NCI-H128 (cell line): ENCODE measurements at regions not wholly inside any gene's neighbourhood (a gene's known extent, or its start where the extent isn't known, plus 50 kb on each side); places are given as distances from the start of the nearest gene placed in this dataset.

Experiments
- DNase-seq: peaks from one replicate; lab custom pipeline; 2025; ENCODE audit not compliant: unreplicated experiment; lab: John Stamatoyannopoulos, UW

DNA sequence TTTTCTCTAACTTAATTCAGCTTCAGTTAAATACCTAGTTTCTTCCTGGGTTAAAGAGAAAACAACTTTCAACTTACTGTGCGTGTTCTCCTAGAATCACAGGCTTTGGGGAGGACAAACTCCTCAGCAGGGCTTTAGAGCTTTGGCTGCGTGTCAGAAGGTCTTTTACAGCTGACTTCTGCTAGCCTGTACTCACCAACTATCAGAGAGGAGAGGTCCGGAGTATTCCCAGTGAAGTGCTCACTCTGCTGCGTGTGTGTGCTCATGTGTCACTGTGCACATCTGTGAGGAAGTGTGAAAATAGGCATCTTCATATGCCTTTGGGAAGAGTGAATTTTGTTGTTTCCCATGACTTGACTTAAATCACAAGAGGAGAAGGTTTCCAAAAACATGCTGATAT lies 423.2 kb upstream of the SGCD start:
- no peak for DNase-seq

DNA sequence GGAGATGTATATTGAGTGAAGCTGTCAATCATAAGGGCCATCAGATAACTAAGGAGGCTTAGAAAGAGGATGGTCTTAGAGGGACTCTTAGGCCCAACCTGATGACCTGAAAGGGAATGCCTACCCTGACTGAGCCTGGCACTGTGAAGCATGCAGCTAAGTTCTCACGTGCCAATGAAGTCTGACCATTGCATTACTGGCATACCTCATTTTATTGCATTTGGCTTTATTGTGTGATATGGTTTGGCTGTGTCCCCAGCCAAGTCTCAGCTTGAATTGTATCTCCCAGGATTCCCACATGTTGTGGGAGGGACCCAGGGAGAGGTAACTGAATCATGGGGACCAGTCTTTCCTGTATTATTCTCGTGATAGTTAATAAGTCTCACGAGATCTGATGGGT lies 421.6 kb upstream of the SGCD start:
- DNase-seq, result no peak

DNA sequence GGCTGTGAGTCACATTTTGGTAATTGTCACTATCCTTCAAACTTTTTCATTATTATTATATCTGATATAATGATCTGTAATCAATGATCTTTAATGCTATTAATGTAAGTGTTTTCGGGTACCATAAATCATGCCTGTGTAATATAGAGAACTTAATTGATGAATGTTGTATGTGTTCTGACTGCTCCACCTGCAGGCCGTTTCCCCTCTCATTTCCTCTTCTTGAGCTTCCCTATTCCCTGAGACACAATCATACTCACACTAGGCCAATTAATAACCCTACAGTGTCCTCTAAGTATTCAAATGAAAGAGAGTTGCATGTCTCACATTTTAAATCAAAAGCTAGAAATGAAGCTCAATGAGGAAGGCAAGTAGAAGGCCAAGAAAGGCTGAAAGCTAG lies 420.9 kb upstream of the SGCD start:
- no peak for DNase-seq

DNA sequence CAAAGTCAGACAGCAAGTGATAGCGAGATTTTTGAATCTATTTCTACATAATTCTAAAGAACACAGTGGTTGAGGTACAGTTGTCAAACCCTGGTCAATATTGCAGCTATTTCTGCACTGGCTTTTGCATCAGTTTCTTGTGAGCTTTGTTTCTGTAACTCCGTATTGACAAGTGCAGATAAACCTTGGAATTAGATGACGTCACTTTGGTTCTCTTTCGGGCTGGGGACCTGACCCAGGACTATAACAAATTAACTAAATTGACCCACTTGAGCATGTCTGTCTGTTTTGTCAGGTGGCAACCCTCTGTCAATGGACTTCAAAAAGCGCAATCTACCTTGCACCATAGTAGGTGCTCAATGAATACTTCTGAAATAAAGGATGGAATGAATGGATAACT lies 418.4 kb upstream of the SGCD start:
- DNase-seq, result no peak

DNA sequence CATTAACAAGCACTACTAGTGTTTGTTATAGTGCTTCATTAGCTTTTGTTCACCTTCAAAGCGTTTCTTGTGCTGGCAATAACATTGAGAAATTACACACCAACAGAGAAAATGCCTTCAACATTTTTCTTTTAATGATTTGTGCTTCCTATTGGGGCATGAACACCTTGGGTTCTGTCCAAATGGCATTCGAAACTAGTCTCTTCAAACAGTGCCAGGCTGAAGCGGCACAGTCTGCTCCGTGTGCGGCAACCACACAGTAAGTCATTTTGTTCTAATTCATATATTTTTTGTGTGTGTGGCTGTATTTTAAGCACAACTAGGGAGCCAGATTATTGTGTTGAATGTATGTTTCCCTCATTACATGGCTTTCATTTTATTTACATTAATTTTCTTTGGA lies 414.7 kb upstream of the SGCD start:
- DNase-seq, result no peak

DNA sequence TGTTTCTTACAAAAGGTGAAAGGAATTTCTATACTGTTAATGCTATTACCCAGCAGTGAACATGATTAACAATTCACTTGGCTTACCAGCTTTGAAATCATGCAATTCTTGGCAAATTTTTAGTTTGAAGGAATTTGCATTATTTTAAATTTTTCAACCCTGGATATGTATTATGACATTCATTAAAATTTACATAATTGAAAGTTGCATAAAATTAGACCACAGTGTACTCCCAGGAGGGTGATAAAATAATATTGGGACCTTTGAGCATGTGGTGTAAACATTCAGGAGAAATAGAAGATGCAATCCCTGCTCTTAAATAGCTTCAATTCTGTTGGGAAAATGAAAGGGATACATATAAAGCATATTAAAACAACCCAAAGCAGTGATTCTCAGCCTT lies 412.2 kb upstream of the SGCD start:
- DNase-seq, result no peak

DNA sequence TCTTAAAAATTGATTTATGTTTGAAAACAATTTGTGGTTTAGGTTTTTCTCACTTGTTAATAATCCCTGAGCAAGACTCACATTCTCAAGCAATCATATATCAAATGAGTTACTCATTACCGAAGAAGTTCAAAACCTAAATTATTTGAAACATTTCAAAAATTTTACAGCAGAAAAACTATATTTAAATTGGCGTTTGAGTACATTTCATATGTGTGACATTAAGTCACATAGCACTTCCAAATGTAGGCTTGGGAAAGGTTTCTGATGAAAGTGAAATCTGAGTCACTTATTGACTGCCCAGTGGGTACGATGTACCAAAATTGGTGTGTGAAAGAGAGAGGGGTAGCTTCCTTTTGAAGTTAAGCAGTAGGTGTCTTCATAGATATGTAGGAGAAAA lies 411.4 kb upstream of the SGCD start:
- no peak for DNase-seq

DNA sequence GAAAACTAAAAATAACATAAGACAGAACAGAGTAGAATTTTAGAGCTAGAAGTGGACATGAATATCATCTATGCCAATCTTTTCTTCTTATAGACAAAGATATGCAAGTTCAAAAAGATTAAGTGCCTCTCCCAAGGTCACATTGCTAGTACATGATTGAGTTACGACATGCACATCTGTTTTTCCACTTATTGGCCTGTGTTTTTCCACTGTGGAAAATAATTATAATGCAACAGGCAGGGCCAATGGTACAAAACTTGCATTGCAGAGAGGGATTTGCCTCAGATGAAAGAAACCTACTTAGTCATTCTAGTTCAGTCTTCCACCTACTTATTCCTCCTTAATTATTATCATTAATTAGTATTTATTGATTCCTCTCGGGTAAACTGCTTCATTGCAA lies 407.8 kb upstream of the SGCD start:
- no peak for DNase-seq

DNA sequence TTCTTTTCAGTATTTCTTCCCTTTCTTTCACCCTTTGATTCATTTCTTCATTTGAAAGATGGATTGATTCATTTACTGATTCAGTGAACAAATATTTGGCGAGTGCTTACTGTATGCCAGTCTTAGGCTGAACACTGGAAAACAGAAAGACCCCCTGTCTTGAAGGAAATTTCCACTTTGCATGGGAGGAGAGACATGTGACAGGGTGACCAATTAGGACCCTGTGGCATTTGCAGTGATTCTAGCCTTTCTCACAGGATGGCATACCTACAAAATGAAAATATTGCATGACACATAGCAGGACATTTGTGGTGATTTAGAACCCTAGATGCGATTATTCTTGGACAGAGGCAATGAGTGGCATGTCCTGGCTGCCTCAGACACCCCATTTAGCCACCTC lies 407.2 kb upstream of the SGCD start:
- no peak for DNase-seq

DNA sequence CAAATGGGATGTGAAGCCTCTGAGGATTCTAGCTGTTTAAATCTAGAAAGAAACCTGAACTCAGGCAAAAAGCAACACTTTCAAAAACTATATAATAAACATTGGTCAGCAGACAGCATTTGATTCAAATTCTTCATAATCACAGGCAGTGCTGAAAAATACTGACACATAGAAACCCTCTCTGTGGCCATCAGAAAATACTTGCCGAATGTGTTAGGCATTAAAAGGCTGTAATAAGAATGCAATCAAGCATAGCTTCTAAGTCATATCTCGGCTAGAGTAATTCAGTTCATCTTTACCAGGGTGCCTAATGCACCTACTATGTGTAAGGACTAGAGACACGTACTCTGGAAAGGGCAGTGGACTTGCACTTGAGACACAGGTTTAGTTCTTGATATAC lies 405.3 kb upstream of the SGCD start:
- no peak for DNase-seq

DNA sequence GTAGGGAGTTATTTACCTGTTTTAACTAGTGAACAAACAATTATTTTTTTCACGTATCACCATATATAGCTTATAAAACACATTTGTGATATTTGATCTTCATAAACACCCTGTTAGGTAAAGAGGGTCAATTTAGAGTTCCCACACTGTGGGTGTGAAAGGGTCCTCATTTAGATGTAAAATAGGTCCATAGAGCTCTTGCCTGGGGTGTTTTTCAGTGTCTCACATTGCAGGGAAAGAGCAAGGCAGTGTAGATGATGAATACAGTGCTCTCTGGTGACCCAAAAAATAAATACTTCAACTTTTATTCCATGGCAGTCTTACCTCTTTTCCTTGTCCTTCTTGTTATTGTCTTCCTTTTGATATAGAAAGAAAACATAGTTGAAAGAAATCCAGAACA lies 403.2 kb upstream of the SGCD start:
- no peak for DNase-seq

DNA sequence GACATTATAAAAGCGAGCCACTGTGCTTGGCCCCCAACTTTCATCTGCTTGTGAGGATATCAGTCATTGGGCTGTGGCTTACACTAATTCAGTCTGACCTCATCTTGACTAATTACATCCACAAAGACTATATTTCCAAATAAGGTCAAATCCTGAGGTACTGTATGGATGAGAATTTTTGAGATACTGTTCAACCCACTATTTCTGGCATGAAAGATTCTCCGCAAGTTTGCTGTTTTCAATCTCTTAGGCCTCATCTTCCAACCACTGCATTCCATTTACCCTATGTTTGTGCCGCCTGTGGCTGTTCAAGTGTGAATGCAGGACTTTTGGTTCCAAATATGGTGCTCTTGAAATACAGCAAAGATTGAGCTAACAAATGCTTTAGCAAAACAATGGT lies 400.9 kb upstream of the SGCD start:
- no peak for DNase-seq

DNA sequence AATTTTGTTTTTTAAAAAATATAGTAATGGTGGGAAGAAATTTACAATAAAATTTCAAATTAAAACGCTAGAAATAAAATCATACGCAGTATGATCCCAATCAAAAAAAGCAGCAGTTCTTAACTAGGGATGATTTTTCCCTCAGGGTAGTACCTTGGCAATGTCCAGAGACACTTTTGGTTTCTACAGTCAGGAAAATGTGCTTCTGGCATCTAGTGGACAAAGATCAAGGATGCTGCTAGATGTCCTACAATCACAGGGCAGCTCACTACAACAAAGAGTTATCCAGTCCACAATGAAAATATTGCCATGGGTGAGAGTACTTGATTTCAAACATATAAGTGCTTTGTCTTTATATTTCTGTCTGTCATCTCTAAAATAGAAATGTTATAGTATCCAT lies 400.2 kb upstream of the SGCD start:
- DNase-seq, result no peak

DNA sequence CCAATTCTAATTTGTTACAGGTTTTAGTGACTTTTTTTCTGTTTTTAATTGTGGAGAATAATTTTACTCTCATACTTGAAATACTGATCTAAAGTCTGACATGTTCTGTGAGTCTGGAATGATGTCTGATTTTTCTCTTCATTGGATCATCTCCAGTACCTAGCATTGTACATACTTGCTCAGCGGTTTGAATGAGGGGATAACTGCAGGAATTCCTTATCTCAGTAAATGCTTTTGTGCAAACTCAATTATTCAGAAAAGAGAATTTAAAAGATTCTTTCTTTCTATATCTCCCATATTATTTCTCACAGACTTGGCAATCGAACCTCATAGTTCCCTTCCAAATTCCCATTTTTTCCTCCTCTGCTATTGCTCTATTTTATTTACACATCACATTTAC lies 397.9 kb upstream of the SGCD start:
- no peak for DNase-seq

DNA sequence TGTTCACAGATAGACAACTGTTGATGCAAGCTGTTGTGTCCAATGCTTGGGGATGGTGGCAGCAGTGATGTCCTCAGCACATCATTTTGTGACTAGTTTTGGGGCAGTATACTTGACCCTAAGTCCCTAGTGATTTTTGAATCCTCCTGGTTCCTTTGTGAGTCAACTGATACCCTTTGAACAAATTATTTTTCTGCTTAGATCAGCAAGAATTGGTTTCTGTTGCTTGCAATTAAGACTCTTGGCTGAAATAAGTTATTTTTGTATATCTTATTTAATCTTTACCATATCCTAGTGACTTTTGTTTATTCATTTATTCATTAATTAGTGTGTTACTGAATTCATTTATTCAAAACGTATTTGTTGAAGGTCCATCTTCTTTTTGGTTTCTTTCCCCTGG lies 392.0 kb upstream of the SGCD start:
- no peak for DNase-seq

DNA sequence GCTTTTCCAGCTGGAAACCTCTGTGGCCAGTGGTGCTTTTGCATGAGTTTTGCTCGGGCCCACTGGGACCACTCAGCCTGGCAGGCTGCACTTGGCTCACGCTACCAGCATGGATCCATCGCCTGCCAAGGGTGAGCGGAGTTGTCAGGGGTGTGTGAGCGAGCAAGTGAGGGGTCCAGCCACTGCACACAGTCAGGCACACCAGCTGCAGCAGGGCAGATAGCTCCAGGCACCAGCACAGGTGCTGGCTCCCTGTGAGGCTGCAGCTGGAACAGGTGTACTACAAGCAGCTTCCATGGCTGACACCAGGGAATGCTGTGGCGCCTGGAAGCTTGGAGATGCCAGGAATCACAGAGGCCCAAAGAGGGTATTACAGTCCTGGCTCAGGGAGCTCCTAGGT lies 391.2 kb upstream of the SGCD start:
- DNase-seq, result no peak

DNA sequence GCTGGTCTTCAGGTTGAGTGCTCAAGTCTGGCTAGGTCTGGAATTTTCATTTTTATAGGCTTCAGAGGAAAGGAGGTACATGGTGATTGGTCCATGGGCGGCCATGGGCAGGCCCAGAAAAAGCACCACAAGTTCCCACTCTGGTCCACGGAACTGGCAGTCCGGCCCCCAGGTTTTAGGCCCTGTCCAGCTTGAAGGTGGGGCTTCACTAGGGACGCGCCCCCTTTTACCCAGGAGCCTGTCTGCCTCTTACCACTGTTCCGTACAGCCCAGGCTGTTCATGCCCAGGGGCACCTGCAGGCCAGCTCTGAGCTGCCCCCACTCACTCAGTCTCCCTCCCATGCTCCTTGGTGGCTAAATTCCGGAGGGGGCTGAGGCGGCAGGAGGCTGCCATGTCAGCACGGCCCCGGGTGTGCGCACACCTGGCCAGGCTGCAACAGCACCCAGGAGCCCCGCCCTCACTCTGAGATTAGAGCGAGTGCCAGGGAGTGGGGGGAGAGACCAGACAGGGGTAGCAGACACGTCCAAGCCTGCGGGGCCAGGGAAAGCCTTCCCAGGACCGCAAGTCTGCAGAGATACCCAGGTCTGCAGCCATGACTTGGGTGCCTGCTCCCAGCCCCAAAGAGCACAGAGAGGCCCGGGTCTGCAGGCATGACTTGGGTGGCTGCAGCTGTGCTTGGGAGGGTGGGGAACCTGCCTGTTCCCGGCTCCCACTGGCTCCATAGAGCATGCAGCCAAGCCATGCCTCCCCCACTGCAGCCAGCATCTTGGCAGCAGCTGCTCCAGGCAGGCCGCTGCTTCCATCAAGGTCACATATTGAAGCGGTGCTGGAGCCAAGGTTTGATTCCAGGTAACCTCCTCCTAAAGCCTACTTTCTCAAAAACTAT lies 390.2 kb upstream of the SGCD start:
- no peak for DNase-seq

DNA sequence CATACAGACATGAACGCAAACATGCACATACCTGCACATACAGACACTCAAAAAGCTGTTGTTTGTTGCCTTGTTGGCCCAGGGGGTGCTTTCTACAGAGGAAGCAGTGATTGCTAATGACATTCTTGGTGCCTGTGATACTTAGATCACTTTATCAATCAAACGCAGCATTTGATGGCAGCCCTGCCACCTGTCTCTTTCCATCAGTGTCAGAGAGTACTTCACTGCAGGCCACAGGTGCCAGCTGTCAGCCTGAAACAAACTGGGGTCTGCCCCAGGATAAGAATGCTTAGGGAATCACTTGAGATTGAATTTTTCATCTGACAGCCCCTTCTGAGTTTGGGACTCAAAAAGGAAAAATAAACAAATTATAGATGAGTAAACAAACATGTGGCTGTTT lies 388.9 kb upstream of the SGCD start:
- DNase-seq, result no peak

DNA sequence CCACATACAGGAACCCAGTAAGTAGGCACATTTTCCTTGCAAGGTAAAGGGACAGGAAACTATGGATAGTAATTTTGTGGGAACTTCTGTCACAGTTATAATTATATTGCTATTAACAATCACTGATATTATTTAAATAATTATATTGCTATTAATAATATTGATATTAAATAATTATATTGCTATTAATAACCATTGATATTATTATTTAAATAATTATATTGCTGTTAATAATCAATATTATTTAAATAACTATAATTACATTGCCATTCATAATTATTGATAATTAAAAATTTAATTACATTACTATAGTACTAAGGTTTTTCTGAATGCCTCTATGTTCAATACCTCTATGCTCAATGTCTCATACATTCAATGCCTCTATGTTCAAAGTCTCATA lies 385.6 kb upstream of the SGCD start:
- DNase-seq, result no peak

DNA sequence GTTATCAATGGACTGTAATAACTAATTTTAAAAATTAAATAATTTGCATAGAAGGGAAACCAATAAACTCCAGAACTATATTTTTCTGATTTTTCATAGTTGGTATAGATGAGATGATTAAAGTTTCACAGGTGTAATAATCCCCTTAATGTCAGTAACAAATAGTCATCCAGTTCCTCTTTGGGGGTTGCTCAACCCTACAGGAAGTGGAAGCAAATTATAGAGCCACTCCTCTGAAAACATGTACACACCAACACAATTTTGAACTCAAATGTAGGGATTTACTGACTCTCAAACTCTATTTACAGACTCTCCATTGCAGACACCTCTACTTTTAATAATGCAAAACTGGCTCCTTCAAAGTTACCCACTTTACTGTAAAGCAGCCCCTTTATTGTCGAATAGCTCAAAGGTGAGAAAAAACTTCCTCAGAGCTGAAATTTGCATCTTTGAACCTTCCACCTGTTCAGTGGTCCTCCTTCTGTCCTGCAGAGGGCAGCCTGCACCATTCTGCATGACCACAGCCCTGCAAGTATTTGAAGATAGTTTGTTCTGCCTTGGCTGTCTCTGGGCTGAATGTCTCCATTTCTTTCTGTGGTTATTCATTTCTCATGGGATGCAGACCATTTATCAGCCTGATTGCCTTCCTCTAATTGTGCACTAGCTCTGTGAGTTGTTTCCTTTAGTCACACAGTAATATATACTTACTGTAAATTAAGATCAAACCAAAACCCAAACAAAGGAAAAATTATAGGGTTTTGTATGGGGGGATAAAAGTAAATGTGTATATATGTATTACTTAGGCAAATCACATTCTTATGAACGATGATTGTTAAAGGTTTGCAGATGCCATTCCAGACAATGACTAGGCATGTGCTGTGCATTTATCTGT lies 383.2 kb upstream of the SGCD start:
- DNase-seq, result no peak

DNA sequence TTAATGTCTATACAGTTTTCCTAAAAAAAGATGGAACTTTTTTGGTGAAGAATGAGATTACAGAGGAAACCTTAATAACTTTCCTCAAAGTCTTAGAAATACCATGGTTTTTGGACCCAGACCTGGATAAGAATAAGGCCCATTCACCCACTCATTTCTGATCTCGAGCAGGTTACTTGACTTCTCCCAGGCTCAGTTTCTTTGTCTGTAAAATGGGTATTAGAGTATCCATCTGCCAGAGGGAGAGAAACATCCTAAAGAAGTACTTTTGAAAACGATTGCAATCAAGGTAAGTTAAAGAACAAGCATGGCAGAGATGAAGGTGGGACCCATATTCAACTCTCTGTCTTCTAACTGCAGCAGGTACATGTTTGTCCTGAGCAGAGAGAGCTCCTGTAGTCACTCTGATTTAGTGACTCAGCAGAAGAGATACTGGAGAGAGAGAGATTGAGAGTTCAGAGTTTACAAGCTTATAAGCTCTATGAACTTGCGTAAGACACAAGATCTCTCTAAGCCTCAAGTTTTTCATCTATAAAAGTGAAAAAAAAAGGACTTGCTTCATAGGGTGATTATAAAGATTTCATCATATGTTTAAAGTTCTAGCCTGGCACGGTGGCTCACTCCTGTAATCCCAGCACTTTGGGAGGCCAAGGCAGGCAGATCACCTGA lies 379.4 kb upstream of the SGCD start:
- no peak for DNase-seq

DNA sequence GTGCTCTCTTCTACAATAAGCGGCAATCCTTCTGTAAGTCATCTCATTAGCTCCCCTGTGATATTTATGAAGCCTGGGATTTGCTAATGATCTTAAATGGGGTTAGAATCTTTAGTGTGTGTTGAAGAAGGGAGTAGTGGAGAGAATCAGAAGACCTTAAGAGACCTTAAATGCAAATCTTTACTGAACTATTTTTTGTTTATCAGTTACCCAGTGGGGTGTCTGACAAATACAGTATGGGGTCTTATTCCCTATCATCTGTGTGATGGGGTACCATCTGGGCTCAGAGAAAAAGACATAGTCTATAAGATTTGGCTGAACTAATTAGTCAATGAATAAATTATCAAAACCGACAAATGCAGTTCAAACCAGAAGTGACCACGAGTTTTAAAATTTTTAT lies 378.4 kb upstream of the SGCD start:
- DNase-seq, result no peak
